Ammon's horn (tissue), 1 donor: ENCODE measurements at regions not wholly inside any gene's neighbourhood (a gene's known extent, or its start where the extent isn't known, plus 50 kb on each side); places are given as distances from the start of the nearest gene placed in this dataset.

Source experiments
- DNase-seq: peaks from one replicate; pipeline ENCODE4 v3.0.0-alpha.2; 2016; ENCODE audit warnings: low spot score

DNA sequence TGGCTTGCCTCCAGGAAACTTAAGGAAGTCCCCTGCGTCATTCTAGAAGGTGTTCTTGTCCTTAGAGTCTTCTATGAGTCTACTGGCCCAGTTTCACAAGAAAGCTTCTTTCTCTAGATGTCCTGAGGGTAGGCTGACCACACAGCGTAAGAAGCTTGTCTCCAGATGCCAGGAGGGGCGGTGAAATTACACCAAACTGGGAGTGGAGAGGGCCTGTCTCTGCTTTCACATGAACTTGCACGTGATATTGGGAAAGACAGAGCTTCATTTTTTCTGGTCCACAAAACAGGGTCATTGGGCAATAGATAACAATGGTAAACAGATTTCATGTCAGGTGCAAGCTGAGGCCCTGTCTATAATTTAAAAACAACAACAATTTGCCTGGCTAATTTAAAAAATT, 85.7 kb upstream of the TBX3 start:
- no peak for DNase-seq

- no peak for DNase-seq
These were observed 84.1 kb upstream of the TBX3 start for GRCh38 chr12:114767906-114768722.

- no peak for DNase-seq
These were observed 83.2 kb upstream of the TBX3 start for GRCh38 chr12:114767084-114767760.

DNA sequence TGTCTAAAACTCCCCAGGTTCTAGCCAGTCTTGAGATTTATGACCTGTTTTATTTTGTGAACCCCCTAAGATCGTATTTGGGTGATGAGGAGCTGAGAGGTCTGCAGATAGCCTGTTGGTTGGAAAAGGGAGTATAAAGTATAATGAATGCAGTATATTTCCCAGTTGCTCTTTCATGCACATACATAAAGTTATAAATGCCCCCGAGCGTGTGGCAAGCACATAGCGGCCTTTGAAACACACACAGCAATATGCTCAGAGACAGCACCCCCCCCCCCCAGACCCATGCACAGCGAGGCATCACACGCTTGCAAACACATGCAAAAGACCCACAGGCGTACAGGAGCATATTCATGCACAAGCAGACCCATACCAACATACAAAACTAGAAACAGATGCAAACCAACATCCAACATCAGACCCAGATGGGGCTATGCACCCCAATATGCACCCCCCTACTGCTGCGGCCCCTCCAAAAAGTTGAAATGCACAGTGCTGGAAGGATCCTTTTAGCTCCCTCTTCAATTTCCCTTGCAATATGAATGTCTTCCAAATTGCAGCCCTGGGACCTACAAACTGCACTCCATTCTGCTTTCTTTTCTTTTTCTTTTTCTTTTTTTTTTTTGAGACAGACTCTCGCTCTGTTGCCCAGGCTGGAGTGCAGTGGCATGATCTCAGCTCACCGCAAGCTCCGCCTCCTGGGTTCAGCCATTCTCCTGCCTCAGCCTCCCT, 82.2 kb upstream of the TBX3 start:
- DNase-seq: no peak

DNA sequence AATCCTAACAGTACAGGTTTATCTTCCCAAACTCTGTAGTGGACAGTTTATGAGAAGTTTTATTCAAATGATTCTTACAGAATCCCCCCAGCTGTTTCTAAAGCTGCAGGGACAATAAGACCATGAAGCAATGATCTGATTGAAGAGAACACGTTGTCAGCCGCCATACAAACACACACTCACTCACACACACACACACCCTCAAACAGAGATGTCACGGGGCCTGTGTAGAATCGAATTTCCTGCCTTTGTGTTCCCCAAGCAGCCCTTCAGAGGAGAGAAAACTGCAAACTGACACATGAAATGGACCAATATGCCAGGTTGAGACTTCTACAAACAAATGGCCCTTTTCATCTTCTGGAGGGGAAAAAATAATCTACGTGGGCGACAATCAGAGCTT, 80.5 kb upstream of the TBX3 start:
- DNase-seq: no peak

GRCh38 chr12:114762490-114763110, 78.6 kb upstream of the TBX3 start:
- no peak for DNase-seq

GRCh38 chr12:114760151-114760877, 76.3 kb upstream of the TBX3 start:
- peak; percentile 52 for DNase-seq

GRCh38 chr12:114759635-114760034, 75.7 kb upstream of the TBX3 start:
- DNase-seq: no peak

DNA sequence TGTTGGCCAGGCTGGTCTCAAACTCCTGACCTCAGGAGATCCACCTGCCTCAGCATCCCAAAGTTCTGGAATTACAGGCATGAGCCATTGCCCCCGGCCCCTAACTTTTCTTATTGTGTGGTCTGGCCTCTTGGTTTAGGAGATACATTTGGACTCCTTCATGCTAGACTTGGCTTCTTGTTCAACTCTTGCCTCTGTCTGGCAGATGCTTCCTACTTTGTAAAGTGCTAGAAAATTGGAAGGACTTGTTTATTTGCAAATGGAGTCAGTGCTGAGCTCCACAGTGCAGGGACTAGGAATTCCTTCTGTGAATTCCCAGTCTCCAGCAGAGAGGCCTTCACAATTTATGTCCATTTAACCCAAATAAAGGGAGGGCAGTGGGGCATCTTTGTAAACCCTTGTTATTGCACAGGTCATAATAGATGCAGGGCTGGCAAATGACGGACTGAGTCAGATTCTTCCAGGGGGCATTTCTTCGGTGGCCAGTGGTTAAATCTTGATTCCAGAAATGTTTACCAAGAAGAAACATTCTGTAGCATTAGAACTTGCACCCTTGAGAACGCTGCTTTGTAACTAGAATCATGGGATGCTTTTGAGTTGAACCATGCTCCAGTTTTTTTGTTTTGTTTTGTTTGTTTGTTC, 73.8 kb upstream of the TBX3 start:
- DNase-seq: no peak

GRCh38 chr12:114752217-114752616, 68.2 kb upstream of the TBX3 start:
- DNase-seq: no peak

- DNase-seq: no peak
These were observed 67.7 kb upstream of the TBX3 start for GRCh38 chr12:114751712-114752111.

GRCh38 chr12:114750917-114751316, 66.9 kb upstream of the TBX3 start:
- no peak for DNase-seq

GRCh38 chr12:114749065-114749464, 65.1 kb upstream of the TBX3 start:
- DNase-seq: no peak

DNA sequence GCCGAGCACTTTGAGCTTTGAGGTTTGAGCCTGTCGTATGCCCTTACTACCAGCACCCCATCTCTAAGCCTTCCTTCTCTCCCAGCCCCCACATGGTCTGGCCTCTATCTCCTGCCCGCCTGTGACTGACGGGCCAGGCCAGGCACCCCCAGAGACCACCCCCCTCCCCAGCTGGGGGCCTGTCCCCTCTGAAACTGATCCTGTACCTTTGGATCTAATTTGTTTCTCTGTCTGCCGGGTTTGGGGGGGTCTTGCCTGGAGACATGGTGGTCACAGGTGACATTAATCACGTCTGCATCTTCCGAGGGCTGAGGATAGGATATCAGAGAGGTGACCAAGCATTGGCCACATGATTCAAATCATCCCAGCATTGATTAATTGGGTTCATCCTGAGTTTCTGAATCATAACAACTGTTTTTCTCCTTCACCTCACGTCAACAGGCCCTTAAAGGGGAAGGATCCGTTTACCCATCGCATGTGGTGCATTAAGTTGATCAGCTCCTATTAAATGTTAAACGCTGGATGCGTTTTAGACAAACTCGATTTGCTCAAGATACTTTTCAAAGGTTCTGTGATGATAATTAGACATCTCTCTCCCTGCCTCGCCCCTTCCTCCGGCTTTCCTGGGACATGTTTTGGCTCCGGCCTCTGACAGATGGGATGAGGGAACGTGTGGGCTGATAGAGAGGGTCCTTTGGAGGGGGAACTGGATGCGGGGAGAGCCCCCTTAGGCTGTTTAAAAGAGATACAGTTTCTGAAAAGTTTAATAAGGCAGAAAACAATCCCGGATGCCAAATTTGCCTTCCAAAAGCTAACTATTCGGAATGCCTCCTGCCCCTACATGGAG, 63.3 kb upstream of the TBX3 start:
- DNase-seq: no peak

GRCh38 chr12:114746297-114747011, 62.5 kb upstream of the TBX3 start:
- DNase-seq: no peak

DNA sequence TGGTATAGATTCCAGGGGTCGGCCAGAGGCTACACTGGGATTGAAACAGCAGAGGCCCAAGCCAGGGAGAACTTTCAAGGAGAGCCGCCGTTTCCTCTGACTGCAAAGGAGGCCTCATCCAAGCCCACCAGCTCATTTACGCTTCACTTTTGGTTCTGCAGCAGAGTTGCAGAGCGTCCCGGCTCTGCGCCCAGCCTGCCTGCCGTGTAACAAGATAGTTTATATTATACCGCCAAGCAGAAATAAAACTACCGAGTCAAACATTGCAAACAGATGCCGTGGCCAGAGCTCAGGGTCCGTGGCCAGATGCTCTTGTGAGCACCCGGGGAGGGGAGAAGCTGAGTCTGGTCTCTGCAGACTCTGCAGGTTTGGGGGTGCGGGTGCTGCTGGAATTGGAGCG, 60.7 kb upstream of the TBX3 start:
- DNase-seq: no peak

- no peak for DNase-seq
These were observed 60.3 kb upstream of the TBX3 start for GRCh38 chr12:114744285-114744684.

DNA sequence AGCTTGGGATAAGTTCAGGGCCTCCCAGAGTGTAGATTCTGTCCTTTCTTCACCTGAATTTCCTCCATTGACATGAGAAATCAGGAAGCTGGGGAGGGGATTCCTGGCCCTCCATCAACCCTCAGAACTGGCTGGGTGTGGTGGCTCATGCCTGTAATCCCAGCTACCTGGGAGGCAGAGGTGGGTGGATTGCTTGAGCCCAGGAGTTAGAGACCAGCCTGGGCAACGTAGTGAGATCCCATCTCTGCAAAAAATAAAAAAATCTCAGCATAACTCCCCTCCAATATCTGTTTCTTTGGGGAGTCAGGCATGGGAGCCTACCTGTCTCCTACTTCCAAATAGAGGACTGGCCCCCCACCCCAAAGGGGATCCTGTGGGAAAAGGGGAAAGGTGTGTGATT, 59.8 kb upstream of the TBX3 start:
- DNase-seq: no peak

DNA sequence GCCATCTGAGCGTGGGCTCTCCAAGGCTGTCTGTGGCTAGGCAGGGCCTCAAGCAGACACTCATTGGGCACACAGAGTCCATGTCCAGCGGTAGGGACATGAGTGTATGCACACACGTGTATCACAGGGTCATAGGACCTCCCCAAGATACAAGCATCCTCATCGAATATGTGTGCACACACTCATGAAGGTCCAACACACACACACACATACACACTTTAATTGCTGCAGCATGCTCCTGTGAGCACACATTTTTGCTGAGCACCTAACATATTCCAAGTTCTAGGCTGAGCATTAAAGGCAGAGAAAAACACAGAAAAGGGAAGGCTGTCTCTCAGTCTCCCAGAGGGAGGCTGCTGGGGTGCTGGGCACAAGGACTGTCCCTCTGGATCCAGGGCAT, 59.3 kb upstream of the TBX3 start:
- DNase-seq: no peak

DNA sequence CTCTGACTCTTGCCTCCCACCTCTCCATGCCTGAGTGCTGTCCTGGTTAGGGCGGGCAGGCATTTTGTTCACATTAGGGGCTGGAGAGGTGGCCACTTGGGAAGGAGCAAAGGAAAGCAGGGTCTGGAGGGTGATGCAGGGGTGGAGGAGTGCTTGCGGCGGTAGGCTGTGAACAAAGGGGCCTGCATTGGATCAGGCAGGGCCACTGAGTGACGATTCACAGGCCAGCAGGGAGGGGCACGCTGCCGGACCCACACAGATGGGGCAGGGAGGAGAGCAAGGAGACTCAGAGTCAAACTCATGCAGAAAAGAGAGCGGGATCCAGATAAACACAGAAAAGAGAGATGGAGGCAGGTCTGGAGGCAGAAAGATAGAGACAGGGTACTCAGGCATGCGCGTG, 58.4 kb upstream of the TBX3 start:
- DNase-seq: no peak
